ENCODE measurements at regions not wholly inside any gene's neighbourhood (a gene's known extent, or its start where the extent isn't known, plus 50 kb on each side); places are given as distances from the start of the nearest gene placed in this dataset.

DNA sequence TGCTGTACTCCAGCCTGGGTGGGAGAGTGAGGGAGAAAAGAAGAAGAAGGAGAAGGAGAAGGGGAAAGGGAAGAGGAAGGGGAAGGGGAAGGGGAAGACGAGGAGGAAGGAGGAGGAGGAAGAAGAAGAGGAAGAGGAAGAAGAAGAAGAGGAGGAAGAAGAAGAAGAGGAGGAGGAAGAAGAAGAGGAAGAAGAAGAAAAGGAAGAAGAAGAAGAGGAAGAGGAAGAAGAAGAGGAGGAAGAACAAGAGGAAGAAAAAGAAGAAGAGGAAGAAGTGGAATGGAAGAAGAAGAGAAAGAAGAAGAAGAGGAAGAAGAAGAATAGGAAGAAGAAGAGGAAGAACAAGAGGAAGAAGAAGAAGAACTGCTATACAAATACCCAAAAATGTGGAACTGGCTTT is 507.4 kb upstream of the TMPO start:
- peaks cover 0 to 3% (median 0%) of the 10 kb centered on the region in 5 experiments for H3K9me3 ChIP-seq (ENCODE audit: control extremely low read depth in 1 of 5, control insufficient read depth in 4 of 5, insufficient read depth in 2 of 5, low read depth in 1 of 5, low read length in 4 of 5)
- no peaks in the 10 kb centered on the region for H3K4me1 ChIP-seq (ENCODE audit: control extremely low read depth in 1 of 4, control insufficient read depth in 4 of 4, insufficient read depth in 4 of 4, low read length in 3 of 4)
- ChIA-PET POLR2A (no interaction called here), CTCF (no interaction called here)
- H3K36me3 ChIP-seq (ENCODE audit: control insufficient read depth in 4 of 4, insufficient read depth in 4 of 4, low read length in 3 of 4), result no peaks in the 10 kb centered on the region
- no peak for DNase-seq
- no peak overlapping the region for H3K4me3 ChIP-seq (ENCODE audit: control insufficient read depth in 1 of 7, extremely low read depth in 1 of 7, insufficient read depth in 4 of 7, low read depth in 2 of 7, low read length in 6 of 7)
- no peak overlapping the region for H3K27ac ChIP-seq (ENCODE audit: insufficient read depth in 1 of 2, low read depth in 1 of 2, low read length in 2 of 2, poor library complexity in 1 of 2, severe bottlenecking in 2 of 2)
- 88% methylated on average over 1 of the region's 1 CpG for WGBS (ENCODE audit: insufficient coverage)
- H3K27me3 ChIP-seq (replicated peaks in 2 of 5; ENCODE audit: control insufficient read depth in 4 of 5, insufficient read depth in 5 of 5, low read length in 4 of 5), result peaks cover 0 to 4% (median 0%) of the 10 kb centered on the region in 5 experiments

DNA sequence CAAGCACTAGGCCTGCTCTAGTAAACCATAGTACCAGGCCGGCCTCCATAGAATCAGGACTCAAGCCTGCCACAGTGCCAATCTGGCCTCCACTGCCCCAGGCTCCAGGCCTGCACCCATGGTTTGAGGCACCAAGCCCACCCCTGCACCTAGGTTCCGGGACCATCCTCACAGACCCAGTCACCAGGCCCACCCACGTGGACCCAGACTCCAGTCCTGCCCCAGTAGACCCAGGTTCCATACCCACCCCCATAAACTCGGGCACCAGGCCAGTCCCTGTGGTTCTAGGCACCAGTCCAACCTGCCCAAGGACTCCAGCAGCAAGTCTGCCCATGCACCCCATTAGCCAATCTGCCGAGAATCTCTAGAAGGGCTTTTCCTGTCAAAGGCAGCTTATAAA is 501.8 kb upstream of the TMPO start:
- ChIA-PET CTCF (no interaction called here), POLR2A (no interaction called here)
- H3K36me3 ChIP-seq (ENCODE audit: control insufficient read depth in 4 of 4, insufficient read depth in 4 of 4, low read length in 3 of 4), result no peaks in the 10 kb centered on the region
- no peak overlapping the region for H3K27ac ChIP-seq (ENCODE audit: insufficient read depth in 1 of 2, low read depth in 1 of 2, low read length in 2 of 2, poor library complexity in 1 of 2, severe bottlenecking in 2 of 2)
- no peak for DNase-seq
- peaks cover 0 to 3% (median 0%) of the 10 kb centered on the region in 5 experiments for H3K9me3 ChIP-seq (ENCODE audit: control extremely low read depth in 1 of 5, control insufficient read depth in 4 of 5, insufficient read depth in 2 of 5, low read depth in 1 of 5, low read length in 4 of 5)
- H3K27me3 ChIP-seq (replicated peaks in 2 of 5; ENCODE audit: control insufficient read depth in 4 of 5, insufficient read depth in 5 of 5, low read length in 4 of 5), result no peaks in the 10 kb centered on the region
- WGBS (ENCODE audit: insufficient coverage), result 100% methylated on average over 2 of the region's 5 CpGs
- H3K4me1 ChIP-seq (ENCODE audit: control extremely low read depth in 1 of 4, control insufficient read depth in 4 of 4, insufficient read depth in 4 of 4, low read length in 3 of 4), result no peaks in the 10 kb centered on the region
- no peak overlapping the region for H3K4me3 ChIP-seq (ENCODE audit: control insufficient read depth in 1 of 7, extremely low read depth in 1 of 7, insufficient read depth in 4 of 7, low read depth in 2 of 7, low read length in 6 of 7)

DNA sequence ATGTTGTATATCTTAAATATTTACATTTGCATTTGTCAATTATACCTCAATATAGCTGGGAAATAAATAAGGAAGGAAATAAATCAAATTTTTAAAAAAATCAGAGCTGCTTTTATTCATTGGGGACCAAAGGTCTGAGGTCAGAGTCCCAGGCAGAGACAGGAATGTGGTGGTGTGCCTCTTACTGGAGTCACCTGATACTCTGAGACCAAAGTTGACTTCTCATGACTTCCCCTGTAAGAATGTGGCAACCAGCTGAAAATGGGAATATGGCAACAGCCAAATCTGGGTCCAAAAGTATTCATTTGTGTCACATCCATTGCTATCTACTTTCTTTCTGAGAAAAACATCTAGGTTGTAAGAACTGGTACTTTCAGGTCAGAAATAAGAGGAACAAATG is 496.6 kb upstream of the TMPO start:
- Histone ChIP-seq H3K36me3 (ENCODE audit: control insufficient read depth in 4 of 4, insufficient read depth in 4 of 4, low read length in 3 of 4) (no peaks in the 10 kb centered on the region), H3K9me3 (ENCODE audit: control extremely low read depth in 1 of 5, control insufficient read depth in 4 of 5, insufficient read depth in 2 of 5, low read depth in 1 of 5, low read length in 4 of 5) (no peaks in the 10 kb centered on the region), H3K4me3 (ENCODE audit: control insufficient read depth in 1 of 7, extremely low read depth in 1 of 7, insufficient read depth in 4 of 7, low read depth in 2 of 7, low read length in 6 of 7) (no peak overlapping the region), H3K4me1 (ENCODE audit: control extremely low read depth in 1 of 4, control insufficient read depth in 4 of 4, insufficient read depth in 4 of 4, low read length in 3 of 4) (no peaks in the 10 kb centered on the region), H3K27ac (ENCODE audit: insufficient read depth in 1 of 2, low read depth in 1 of 2, low read length in 2 of 2, poor library complexity in 1 of 2, severe bottlenecking in 2 of 2) (no peak overlapping the region), H3K27me3 (replicated peaks in 2 of 5; ENCODE audit: control insufficient read depth in 4 of 5, insufficient read depth in 5 of 5, low read length in 4 of 5) (no peaks in the 10 kb centered on the region)
- no peak for DNase-seq
- CTCF ChIA-PET, result no interaction called here
- POLR2A ChIA-PET, result no interaction called here

DNA sequence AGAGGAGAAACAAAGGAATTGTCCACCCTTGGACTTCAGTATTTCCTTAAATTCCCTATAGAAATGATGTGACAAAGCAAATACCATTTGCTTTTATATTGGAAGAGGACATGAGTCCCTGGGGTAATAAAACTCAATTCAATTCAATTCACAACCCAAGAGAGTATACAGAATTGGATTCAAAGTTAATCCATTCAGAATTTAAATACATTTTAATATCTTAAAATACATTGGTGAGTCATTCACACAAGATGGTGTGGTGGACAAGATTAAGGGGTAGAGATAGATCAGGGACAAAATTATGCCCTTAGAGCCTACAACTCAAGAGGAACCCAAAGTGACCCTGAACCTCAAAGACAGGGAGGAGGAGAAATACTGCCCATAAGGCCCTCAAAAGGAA is 495.0 kb upstream of the TMPO start:
- H3K4me1 ChIP-seq (ENCODE audit: control extremely low read depth in 1 of 4, control insufficient read depth in 4 of 4, insufficient read depth in 4 of 4, low read length in 3 of 4), result no peaks in the 10 kb centered on the region
- no peak for DNase-seq
- H3K27me3 ChIP-seq (replicated peaks in 2 of 5; ENCODE audit: control insufficient read depth in 4 of 5, insufficient read depth in 5 of 5, low read length in 4 of 5), result no peaks in the 10 kb centered on the region
- ChIA-PET POLR2A (no interaction called here), CTCF (no interaction called here)
- no peak overlapping the region for H3K27ac ChIP-seq (ENCODE audit: insufficient read depth in 1 of 2, low read depth in 1 of 2, low read length in 2 of 2, poor library complexity in 1 of 2, severe bottlenecking in 2 of 2)
- H3K9me3 ChIP-seq (ENCODE audit: control extremely low read depth in 1 of 5, control insufficient read depth in 4 of 5, insufficient read depth in 2 of 5, low read depth in 1 of 5, low read length in 4 of 5), result no peaks in the 10 kb centered on the region
- H3K4me3 ChIP-seq (ENCODE audit: control insufficient read depth in 1 of 7, extremely low read depth in 1 of 7, insufficient read depth in 4 of 7, low read depth in 2 of 7, low read length in 6 of 7), result no peak overlapping the region
- H3K36me3 ChIP-seq (ENCODE audit: control insufficient read depth in 4 of 4, insufficient read depth in 4 of 4, low read length in 3 of 4), result no peaks in the 10 kb centered on the region

DNA sequence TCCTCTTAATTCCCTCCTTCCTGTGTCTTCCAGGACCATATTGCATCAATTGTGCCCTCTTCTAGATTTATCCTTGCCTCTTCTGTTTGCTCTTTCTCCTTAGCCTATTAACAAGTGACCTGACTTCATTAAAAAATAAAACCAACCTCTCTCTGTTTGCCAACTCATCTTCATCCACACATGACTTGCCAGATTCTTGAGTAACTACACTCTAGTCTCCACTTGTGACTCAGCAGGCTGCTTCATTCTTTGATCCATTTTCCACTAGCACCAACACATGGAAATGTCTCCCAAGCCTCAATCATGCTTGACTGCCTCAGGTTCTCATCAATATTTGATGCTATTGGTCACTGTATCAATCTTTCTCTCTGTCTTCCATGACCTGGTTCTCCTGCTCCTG is 492.4 kb upstream of the TMPO start:
- H3K27me3 ChIP-seq (replicated peaks in 2 of 5; ENCODE audit: control insufficient read depth in 4 of 5, insufficient read depth in 5 of 5, low read length in 4 of 5), result no peaks in the 10 kb centered on the region
- CTCF ChIA-PET, result no interaction called here
- no peaks in the 10 kb centered on the region for H3K36me3 ChIP-seq (ENCODE audit: control insufficient read depth in 4 of 4, insufficient read depth in 4 of 4, low read length in 3 of 4)
- no peaks in the 10 kb centered on the region for H3K4me1 ChIP-seq (ENCODE audit: control extremely low read depth in 1 of 4, control insufficient read depth in 4 of 4, insufficient read depth in 4 of 4, low read length in 3 of 4)
- POLR2A ChIA-PET, result interaction anchor here (0.6 kb wide), 1 partner anchor 967 kb away, joined by 3 read pairs; no protein-coding TSS in a partner anchor
- H3K9me3 ChIP-seq (ENCODE audit: control extremely low read depth in 1 of 5, control insufficient read depth in 4 of 5, insufficient read depth in 2 of 5, low read depth in 1 of 5, low read length in 4 of 5), result no peaks in the 10 kb centered on the region
- H3K4me3 ChIP-seq (ENCODE audit: control insufficient read depth in 1 of 7, extremely low read depth in 1 of 7, insufficient read depth in 4 of 7, low read depth in 2 of 7, low read length in 6 of 7), result no peak overlapping the region
- DNase-seq, result no peak
- no peak overlapping the region for H3K27ac ChIP-seq (ENCODE audit: insufficient read depth in 1 of 2, low read depth in 1 of 2, low read length in 2 of 2, poor library complexity in 1 of 2, severe bottlenecking in 2 of 2)

DNA sequence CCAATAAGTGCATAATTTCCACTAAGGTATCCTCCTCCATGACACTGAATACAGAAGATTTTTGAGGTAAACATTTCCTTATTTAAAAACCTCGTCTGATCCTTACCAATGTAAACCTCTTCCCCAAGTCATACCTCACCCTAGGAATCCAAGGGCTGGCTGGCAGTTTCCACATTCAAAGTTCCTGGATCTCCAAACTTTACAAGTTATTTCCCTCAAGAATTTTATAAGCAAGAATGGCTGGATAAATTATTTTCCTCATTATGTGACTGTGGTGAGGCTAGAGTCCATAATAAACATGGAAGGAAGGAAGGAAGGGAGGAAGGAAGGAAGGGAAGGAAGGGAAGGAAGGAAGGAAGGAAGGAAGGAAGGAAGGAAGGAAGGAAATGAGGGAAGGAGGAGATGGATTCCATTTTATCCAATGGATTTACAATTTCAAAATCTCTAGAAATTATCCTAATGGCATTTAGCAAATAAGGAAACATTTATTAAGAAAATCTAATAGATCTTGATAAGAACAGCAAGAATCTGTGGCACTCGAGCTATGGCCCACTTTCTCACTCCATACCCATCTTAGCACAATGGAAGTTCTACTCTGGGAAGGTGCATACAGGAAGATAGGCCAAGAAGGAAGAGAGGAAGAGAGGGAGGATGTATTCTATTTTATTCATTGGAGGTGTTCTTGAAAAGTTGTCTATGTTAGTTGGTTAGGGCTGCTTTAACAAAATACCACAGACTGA is 477.8 kb upstream of the TMPO start:
- peaks cover 0 to 1% (median 0%) of the 10 kb centered on the region in 5 experiments for H3K9me3 ChIP-seq (ENCODE audit: control extremely low read depth in 1 of 5, control insufficient read depth in 4 of 5, insufficient read depth in 2 of 5, low read depth in 1 of 5, low read length in 4 of 5)
- DNase-seq, result no peak
- 90% methylated on average over 1 of the region's 2 CpGs for WGBS (ENCODE audit: insufficient coverage)
- H3K27me3 ChIP-seq (replicated peaks in 2 of 5; ENCODE audit: control insufficient read depth in 4 of 5, insufficient read depth in 5 of 5, low read length in 4 of 5), result no peaks in the 10 kb centered on the region
- no peaks in the 10 kb centered on the region for H3K4me1 ChIP-seq (ENCODE audit: control extremely low read depth in 1 of 4, control insufficient read depth in 4 of 4, insufficient read depth in 4 of 4, low read length in 3 of 4)
- ChIA-PET CTCF (no interaction called here), POLR2A (no interaction called here)
- H3K27ac ChIP-seq (ENCODE audit: insufficient read depth in 1 of 2, low read depth in 1 of 2, low read length in 2 of 2, poor library complexity in 1 of 2, severe bottlenecking in 2 of 2), result no peak overlapping the region
- no peaks in the 10 kb centered on the region for H3K36me3 ChIP-seq (ENCODE audit: control insufficient read depth in 4 of 4, insufficient read depth in 4 of 4, low read length in 3 of 4)
- H3K4me3 ChIP-seq (ENCODE audit: control insufficient read depth in 1 of 7, extremely low read depth in 1 of 7, insufficient read depth in 4 of 7, low read depth in 2 of 7, low read length in 6 of 7), result no peak overlapping the region

DNA sequence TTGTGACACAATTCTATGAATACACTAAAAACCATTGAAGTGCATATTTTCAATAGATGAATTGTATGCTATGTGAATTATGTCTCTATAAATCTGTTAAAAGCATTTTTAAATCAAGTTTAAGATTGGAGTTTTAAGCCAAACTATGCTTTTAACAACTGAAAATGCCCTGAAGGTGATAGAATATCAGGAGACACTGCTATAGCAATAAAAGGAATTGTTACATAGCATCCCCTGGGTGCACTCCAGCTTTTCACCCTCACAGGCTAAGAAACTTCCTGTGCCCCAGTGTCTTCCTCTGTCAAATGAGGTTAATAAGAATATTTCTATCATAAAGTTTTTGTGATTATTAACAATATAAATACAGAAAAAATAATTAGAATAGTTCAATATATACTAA is 472.7 kb upstream of the TMPO start:
- Histone ChIP-seq H3K27ac (ENCODE audit: insufficient read depth in 1 of 2, low read depth in 1 of 2, low read length in 2 of 2, poor library complexity in 1 of 2, severe bottlenecking in 2 of 2) (no peak overlapping the region), H3K4me3 (ENCODE audit: control insufficient read depth in 1 of 7, extremely low read depth in 1 of 7, insufficient read depth in 4 of 7, low read depth in 2 of 7, low read length in 6 of 7) (no peak overlapping the region), H3K36me3 (ENCODE audit: control insufficient read depth in 4 of 4, insufficient read depth in 4 of 4, low read length in 3 of 4) (no peaks in the 10 kb centered on the region), H3K27me3 (replicated peaks in 2 of 5; ENCODE audit: control insufficient read depth in 4 of 5, insufficient read depth in 5 of 5, low read length in 4 of 5) (no peaks in the 10 kb centered on the region), H3K9me3 (ENCODE audit: control extremely low read depth in 1 of 5, control insufficient read depth in 4 of 5, insufficient read depth in 2 of 5, low read depth in 1 of 5, low read length in 4 of 5) (peaks cover 0 to 1% (median 0%) of the 10 kb centered on the region in 5 experiments), H3K4me1 (ENCODE audit: control extremely low read depth in 1 of 4, control insufficient read depth in 4 of 4, insufficient read depth in 4 of 4, low read length in 3 of 4) (no peaks in the 10 kb centered on the region)
- POLR2A ChIA-PET, result no interaction called here
- no peak for DNase-seq
- CTCF ChIA-PET, result no interaction called here
